Right renal cortex interstitium (tissue), 3 donors: ENCODE measurements at regions not wholly inside any gene's neighbourhood (a gene's known extent, or its start where the extent isn't known, plus 50 kb on each side); places are given as distances from the start of the nearest gene placed in this dataset.

Source experiments
- DNase-seq, 3 donors: peaks; one replicate each; pipeline ENCODE4 v3.0.0-alpha.2; 2013; ENCODE audit warnings: low read depth in 3 of 3, low spot score in 2 of 3

GRCh38 chr13:63696055-63696454, 2280.4 kb upstream of the PCDH20 start:
- no peak for DNase-seq

GRCh38 chr13:63693696-63694095, 2278.0 kb upstream of the PCDH20 start:
- DNase-seq: no peak

- no peak for DNase-seq
Observed at GRCh38 chr13:63691474-63691873, 2275.8 kb upstream of the PCDH20 start.

- DNase-seq: no peak
Observed at GRCh38 chr13:63690672-63691071, 2275.0 kb upstream of the PCDH20 start.

- no peak for DNase-seq
Observed at GRCh38 chr13:63684822-63685221, 2269.2 kb upstream of the PCDH20 start.

- no peak for DNase-seq
Observed at GRCh38 chr13:63680704-63681103, 2265.1 kb upstream of the PCDH20 start.

- no peak for DNase-seq
Observed at GRCh38 chr13:63671296-63671695, 2255.6 kb upstream of the PCDH20 start.

- DNase-seq: no peak
Observed at GRCh38 chr13:63651394-63651793, 2235.7 kb upstream of the PCDH20 start.

- no peak for DNase-seq
Observed at GRCh38 chr13:63643543-63643942, 2227.9 kb upstream of the PCDH20 start.

- DNase-seq: no peak
Observed at GRCh38 chr13:63636316-63636993, 2220.8 kb upstream of the PCDH20 start.

GRCh38 chr13:63632321-63632720, 2216.7 kb upstream of the PCDH20 start:
- no peak for DNase-seq

GRCh38 chr13:63631006-63631405, 2215.4 kb upstream of the PCDH20 start:
- DNase-seq: no peak

GRCh38 chr13:63629591-63629990, 2213.9 kb upstream of the PCDH20 start:
- DNase-seq: no peak

- DNase-seq: no peak
Observed at GRCh38 chr13:63628310-63628709, 2212.7 kb upstream of the PCDH20 start.

GRCh38 chr13:63625869-63626268, 2210.2 kb upstream of the PCDH20 start:
- DNase-seq: no peak

GRCh38 chr13:63614874-63615612, 2199.4 kb upstream of the PCDH20 start:
- DNase-seq: no peak

- DNase-seq: no peak
Observed at GRCh38 chr13:63607153-63607552, 2191.5 kb upstream of the PCDH20 start.

GRCh38 chr13:63605962-63606361, 2190.3 kb upstream of the PCDH20 start:
- no peak for DNase-seq

GRCh38 chr13:63605403-63605802, 2189.8 kb upstream of the PCDH20 start:
- DNase-seq: no peak

- no peak for DNase-seq
Observed at GRCh38 chr13:63595811-63596210, 2180.2 kb upstream of the PCDH20 start.

GRCh38 chr13:63586467-63586866, 2170.8 kb upstream of the PCDH20 start:
- no peak for DNase-seq

GRCh38 chr13:63578796-63579195, 2163.1 kb upstream of the PCDH20 start:
- DNase-seq: no peak
